ENCODE measurements at regions not wholly inside any gene's neighbourhood (a gene's known extent, or its start where the extent isn't known, plus 50 kb on each side); places are given as distances from the start of the nearest gene placed in this dataset.

DNA sequence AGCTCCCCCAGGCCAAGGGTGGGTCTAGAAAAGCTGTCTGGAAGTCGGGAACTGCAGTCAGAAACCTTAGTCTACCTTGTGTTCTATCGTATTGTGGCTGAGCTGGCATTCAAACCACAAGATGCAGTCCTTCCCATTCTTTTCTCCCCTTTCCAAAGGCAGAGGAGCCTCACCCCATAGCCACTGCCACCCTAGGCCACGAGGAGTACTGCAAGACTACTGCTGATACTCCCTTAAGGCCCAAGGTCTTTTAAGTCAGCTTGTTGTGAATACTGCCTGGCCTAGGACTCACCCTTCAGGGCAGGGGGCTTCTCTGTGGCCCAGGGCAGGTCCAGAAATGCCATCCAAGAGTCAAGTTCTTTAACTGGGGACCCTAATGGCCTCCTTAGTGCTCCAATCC is 214.5 kb upstream of the CNTNAP2 start:
- TF ChIP-seq TEAD4 (IDR thresholded peaks at IDR 0.05), result no peak
- TF ChIP-seq MAX (IDR thresholded peaks at IDR 0.05), result no peak
- no peak for TF ChIP-seq EP300 (IDR thresholded peaks at IDR 0.05; ENCODE audit: borderline replicate concordance)
- TF ChIP-seq TCF12 (IDR thresholded peaks at IDR 0.05; ENCODE audit: low read depth), result no peak
- TF ChIP-seq REST (IDR thresholded peaks at IDR 0.05; ENCODE audit: low read depth), result no peak
- TF ChIP-seq FOXM1 (IDR thresholded peaks at IDR 0.05; ENCODE audit: borderline replicate concordance, low read depth), result no peak
- TF ChIP-seq RAD21 (IDR thresholded peaks at IDR 0.05; ENCODE audit: low read depth), result no peak
- no peak for TF ChIP-seq NFIC (IDR thresholded peaks at IDR 0.05)
- TF ChIP-seq TAF1 (IDR thresholded peaks at IDR 0.05; ENCODE audit: low read depth), result no peak
- TF ChIP-seq USF1 (IDR thresholded peaks at IDR 0.05), result no peak
- TF ChIP-seq EGR1 (IDR thresholded peaks at IDR 0.05), result no peak
- no peak for TF ChIP-seq ZBTB7A (IDR thresholded peaks at IDR 0.05; ENCODE audit: low read depth)
- TF ChIP-seq CREB1 (IDR thresholded peaks at IDR 0.05; ENCODE audit: low read depth), result no peak

DNA sequence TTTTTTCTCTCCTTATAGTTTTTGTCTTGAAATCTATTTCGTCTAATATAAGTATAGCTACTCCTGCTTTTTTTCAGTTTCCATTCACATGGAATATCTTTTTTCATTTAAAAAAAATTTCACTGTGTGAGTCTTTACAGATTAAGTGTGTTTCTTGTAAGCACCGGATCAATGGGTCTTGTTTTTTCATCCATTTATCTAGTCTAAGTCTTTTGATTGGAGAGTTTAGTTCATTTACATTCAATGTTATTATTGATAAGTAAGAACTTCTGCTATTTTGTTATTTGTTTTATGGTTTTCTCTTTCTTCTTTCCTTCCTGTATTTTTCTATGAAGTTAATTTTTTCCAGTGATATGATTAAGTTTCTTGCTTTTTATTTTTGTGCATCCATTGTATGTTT is 216.7 kb upstream of the CNTNAP2 start:
- TF ChIP-seq CREB1 (IDR thresholded peaks at IDR 0.05; ENCODE audit: low read depth) (no peak), ZBTB7A (IDR thresholded peaks at IDR 0.05; ENCODE audit: low read depth) (no peak), MAX (IDR thresholded peaks at IDR 0.05) (no peak), TCF12 (IDR thresholded peaks at IDR 0.05; ENCODE audit: low read depth) (no peak), EGR1 (IDR thresholded peaks at IDR 0.05) (no peak), FOXM1 (IDR thresholded peaks at IDR 0.05; ENCODE audit: borderline replicate concordance, low read depth) (no peak), RAD21 (IDR thresholded peaks at IDR 0.05; ENCODE audit: low read depth) (no peak), TEAD4 (IDR thresholded peaks at IDR 0.05) (no peak), YY1 (IDR thresholded peaks at IDR 0.05; ENCODE audit: low read depth) (no peak), NFIC (IDR thresholded peaks at IDR 0.05) (no peak), REST (IDR thresholded peaks at IDR 0.05; ENCODE audit: low read depth) (no peak)

- TF ChIP-seq MAX (IDR thresholded peaks at IDR 0.05), result no peak
Observed at GRCh38 chr7:145893925-145894535, 222.6 kb upstream of the CNTNAP2 start.

DNA sequence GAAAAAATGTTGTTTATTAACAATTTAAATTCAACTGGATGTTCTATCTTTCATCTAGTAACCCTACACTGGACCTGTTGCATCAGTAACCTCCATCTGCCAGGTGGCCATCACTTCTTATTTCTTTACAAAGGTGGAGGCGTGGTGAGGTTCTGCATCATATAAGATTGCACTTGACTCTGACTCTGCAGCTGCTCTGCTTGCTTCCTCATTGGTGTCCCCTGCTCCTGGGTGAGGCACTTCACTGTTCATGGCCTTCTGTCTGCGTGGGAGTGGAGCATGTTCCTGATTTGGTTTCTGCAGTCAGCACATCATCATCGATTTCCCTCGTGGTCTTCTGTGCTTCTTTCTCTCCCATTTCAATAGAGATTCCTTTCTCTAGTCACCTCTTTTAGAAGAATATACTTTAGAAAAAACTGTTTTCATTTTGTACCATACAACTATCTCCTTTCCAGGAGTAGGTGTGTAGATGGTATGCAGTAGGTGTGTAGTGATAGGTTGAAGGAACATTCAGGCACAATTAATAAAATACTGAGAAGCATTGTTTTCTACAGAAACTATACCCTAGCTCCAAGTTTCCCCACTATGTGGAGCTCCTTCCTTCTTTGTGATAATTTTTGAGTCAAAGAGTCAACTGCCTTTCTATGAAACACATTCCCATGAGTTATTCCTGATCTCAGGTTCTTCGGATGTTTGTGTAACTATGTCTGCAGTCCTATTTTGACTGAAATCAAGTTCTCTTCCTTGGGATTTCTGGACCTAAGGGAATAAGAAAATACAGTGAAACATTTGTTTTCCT is 231.7 kb upstream of the CNTNAP2 start:
- no peak for TF ChIP-seq USF1 (IDR thresholded peaks at IDR 0.05)
- no peak for TF ChIP-seq CREB1 (IDR thresholded peaks at IDR 0.05; ENCODE audit: low read depth)
- no peak for TF ChIP-seq TCF12 (IDR thresholded peaks at IDR 0.05; ENCODE audit: low read depth)
- no peak for TF ChIP-seq TAF1 (IDR thresholded peaks at IDR 0.05; ENCODE audit: low read depth)
- no peak for TF ChIP-seq MAX (IDR thresholded peaks at IDR 0.05)
- no peak for TF ChIP-seq NFIC (IDR thresholded peaks at IDR 0.05)
- TF ChIP-seq EP300 (IDR thresholded peaks at IDR 0.05; ENCODE audit: borderline replicate concordance), result no peak
- no peak for TF ChIP-seq ZBTB7A (IDR thresholded peaks at IDR 0.05; ENCODE audit: low read depth)
- no peak for TF ChIP-seq FOXM1 (IDR thresholded peaks at IDR 0.05; ENCODE audit: borderline replicate concordance, low read depth)
- TF ChIP-seq EGR1 (IDR thresholded peaks at IDR 0.05), result no peak
- no peak for TF ChIP-seq YY1 (IDR thresholded peaks at IDR 0.05; ENCODE audit: low read depth)
- no peak for TF ChIP-seq CEBPB (IDR thresholded peaks at IDR 0.05)
- no peak for TF ChIP-seq REST (IDR thresholded peaks at IDR 0.05; ENCODE audit: low read depth)
- TF ChIP-seq RAD21 (IDR thresholded peaks at IDR 0.05; ENCODE audit: low read depth), result no peak
- TF ChIP-seq TEAD4 (IDR thresholded peaks at IDR 0.05), result no peak

Data from Ishikawa (cell line).